ENCODE measurements at regions not wholly inside any gene's neighbourhood (a gene's known extent, or its start where the extent isn't known, plus 50 kb on each side); places are given as distances from the start of the nearest gene placed in this dataset.

GRCh38 chr6:98717322-98717877 lies 117.0 kb upstream of the POU3F2 start:
- H3K27ac ChIP-seq (ENCODE audit: low read depth, low read length, poor library complexity, severe bottlenecking): no peak overlapping the region
- no peaks in the 10 kb centered on the region for H3K9me3 ChIP-seq (ENCODE audit: low read depth, low read length, poor library complexity, severe bottlenecking)
- no peaks in the 10 kb centered on the region for H3K4me1 ChIP-seq (ENCODE audit: insufficient read depth, low read length, poor library complexity, severe bottlenecking)
- intact Hi-C loops (cut with micrococcal nuclease; ENCODE audit: unreplicated experiment): no loop called here
- no peak for DNase-seq (ENCODE audit: low spot score)
- no peaks in the 10 kb centered on the region for H3K27me3 ChIP-seq (replicated peaks; ENCODE audit: insufficient read depth, low read depth, low read length, poor library complexity)
- POLR2A ChIA-PET (ENCODE audit: low non-redundant PET): no interaction called here
- BruUV-seq (replicated peaks): no TSS peak
- CTCF ChIA-PET: no interaction called here
- no peaks in the 10 kb centered on the region for H3K36me3 ChIP-seq (ENCODE audit: insufficient read depth, low read length, poor library complexity, severe bottlenecking)
- TF ChIP-seq EZH2 (IDR thresholded peaks at IDR 0.05; ENCODE audit: borderline replicate concordance, low read depth, low read length, poor library complexity, severe bottlenecking) (no peak), CTCF (conservative IDR thresholded peaks at IDR 0.05; ENCODE audit: low read depth, low read length) (no peak)
- no peak overlapping the region for H3K4me3 ChIP-seq (ENCODE audit: low read depth, low read length, poor library complexity, severe bottlenecking)

- ChIA-PET CTCF (no interaction called here), POLR2A (ENCODE audit: low non-redundant PET) (no interaction called here)
- TF ChIP-seq CTCF (conservative IDR thresholded peaks at IDR 0.05; ENCODE audit: low read depth, low read length) (no peak), EZH2 (IDR thresholded peaks at IDR 0.05; ENCODE audit: borderline replicate concordance, low read depth, low read length, poor library complexity, severe bottlenecking) (no peak)
- no TSS peak for BruUV-seq (replicated peaks)
- no peaks in the 10 kb centered on the region for H3K9me3 ChIP-seq (ENCODE audit: low read depth, low read length, poor library complexity, severe bottlenecking)
- intact Hi-C loops (cut with micrococcal nuclease; ENCODE audit: unreplicated experiment): no loop called here
- H3K36me3 ChIP-seq (ENCODE audit: insufficient read depth, low read length, poor library complexity, severe bottlenecking): no peaks in the 10 kb centered on the region
- H3K27me3 ChIP-seq (replicated peaks; ENCODE audit: insufficient read depth, low read depth, low read length, poor library complexity): no peaks in the 10 kb centered on the region
- no peak overlapping the region for H3K27ac ChIP-seq (ENCODE audit: low read depth, low read length, poor library complexity, severe bottlenecking)
- no peak overlapping the region for H3K4me3 ChIP-seq (ENCODE audit: low read depth, low read length, poor library complexity, severe bottlenecking)
- no peak for DNase-seq (ENCODE audit: low spot score)
- no peaks in the 10 kb centered on the region for H3K4me1 ChIP-seq (ENCODE audit: insufficient read depth, low read length, poor library complexity, severe bottlenecking)
Measured at GRCh38 chr6:98717988-98718387, 116.4 kb upstream of the POU3F2 start.

- H3K4me3 ChIP-seq (ENCODE audit: low read depth, low read length, poor library complexity, severe bottlenecking): no peak overlapping the region
- no peaks in the 10 kb centered on the region for H3K9me3 ChIP-seq (ENCODE audit: low read depth, low read length, poor library complexity, severe bottlenecking)
- no peaks in the 10 kb centered on the region for H3K4me1 ChIP-seq (ENCODE audit: insufficient read depth, low read length, poor library complexity, severe bottlenecking)
- no peaks in the 10 kb centered on the region for H3K36me3 ChIP-seq (ENCODE audit: insufficient read depth, low read length, poor library complexity, severe bottlenecking)
- ChIA-PET CTCF (no interaction called here), POLR2A (ENCODE audit: low non-redundant PET) (interaction anchor here (0.5 kb wide), 1 partner anchor 1554 kb away, joined by 3 read pairs; no protein-coding TSS in a partner anchor)
- TF ChIP-seq CTCF (conservative IDR thresholded peaks at IDR 0.05; ENCODE audit: low read depth, low read length) (no peak), EZH2 (IDR thresholded peaks at IDR 0.05; ENCODE audit: borderline replicate concordance, low read depth, low read length, poor library complexity, severe bottlenecking) (no peak)
- H3K27me3 ChIP-seq (replicated peaks; ENCODE audit: insufficient read depth, low read depth, low read length, poor library complexity): no peaks in the 10 kb centered on the region
- intact Hi-C loops (cut with micrococcal nuclease; ENCODE audit: unreplicated experiment): no loop called here
- no TSS peak for BruUV-seq (replicated peaks)
- DNase-seq (ENCODE audit: low spot score): no peak
- H3K27ac ChIP-seq (ENCODE audit: low read depth, low read length, poor library complexity, severe bottlenecking): no peak overlapping the region
Measured at GRCh38 chr6:98724537-98724936, 109.8 kb upstream of the POU3F2 start.
